GM19397 (cell line): ENCODE measurements at regions not wholly inside any gene's neighbourhood (a gene's known extent, or its start where the extent isn't known, plus 50 kb on each side); places are given as distances from the start of the nearest gene placed in this dataset.

Experiments used
- ATAC-seq: cut with Tn5 transposase; IDR thresholded peaks from one replicate; pipeline ENCODE4 v1.9.1; 2021; ENCODE audit warnings: mild to moderate bottlenecking, moderate library complexity; ENCODE audit not compliant: unreplicated experiment

DNA sequence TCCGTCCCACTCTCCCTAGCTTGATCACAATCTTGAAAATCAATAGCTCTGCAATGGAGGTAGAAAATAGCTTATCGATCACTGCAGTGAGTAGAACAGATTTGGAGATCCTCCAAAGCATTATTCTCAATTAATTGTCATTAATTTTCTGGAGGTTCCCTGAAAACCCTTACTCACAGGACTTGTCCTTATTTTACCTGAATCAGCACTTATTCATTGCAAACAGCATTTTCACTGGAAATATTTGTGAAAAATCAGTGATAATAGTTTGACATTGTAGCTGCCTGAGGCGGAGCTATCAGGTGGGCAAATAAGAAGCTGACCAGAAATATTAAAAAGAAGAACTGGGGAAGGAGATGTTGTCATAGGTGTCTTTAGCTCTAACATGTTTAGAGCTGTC is 294.6 kb upstream of the ZSWIM2 start:
- ATAC-seq, result no peak

GRCh38 chr2:187139469-187139868 is 290.5 kb upstream of the ZSWIM2 start:
- no peak for ATAC-seq

GRCh38 chr2:187138265-187138664 is 289.3 kb upstream of the ZSWIM2 start:
- ATAC-seq, result no peak

GRCh38 chr2:187136646-187137045 is 287.7 kb upstream of the ZSWIM2 start:
- ATAC-seq, result no peak

- ATAC-seq, result no peak
Observed at GRCh38 chr2:187134306-187134705, 285.3 kb upstream of the ZSWIM2 start.

DNA sequence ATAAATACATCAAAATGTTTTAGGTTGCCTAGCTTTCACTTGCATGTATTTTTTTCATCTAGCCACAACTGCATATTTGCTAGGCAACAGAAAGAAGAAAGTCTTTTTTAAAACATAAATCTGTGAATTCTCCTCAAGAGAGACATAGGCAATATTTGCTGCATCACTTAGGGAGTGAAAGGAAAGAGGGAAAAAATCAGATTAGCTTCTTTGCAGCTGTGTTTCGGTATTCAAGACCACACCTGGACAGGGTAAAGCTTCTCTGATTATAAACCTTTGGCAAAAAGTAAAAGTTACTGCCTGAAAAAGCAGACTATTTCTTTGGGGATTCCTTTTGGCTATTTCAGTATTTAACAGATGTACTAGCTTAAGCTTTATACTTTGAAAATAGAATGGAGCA is 280.9 kb upstream of the ZSWIM2 start:
- no peak for ATAC-seq

GRCh38 chr2:187129306-187129705 is 280.3 kb upstream of the ZSWIM2 start:
- ATAC-seq, result no peak

DNA sequence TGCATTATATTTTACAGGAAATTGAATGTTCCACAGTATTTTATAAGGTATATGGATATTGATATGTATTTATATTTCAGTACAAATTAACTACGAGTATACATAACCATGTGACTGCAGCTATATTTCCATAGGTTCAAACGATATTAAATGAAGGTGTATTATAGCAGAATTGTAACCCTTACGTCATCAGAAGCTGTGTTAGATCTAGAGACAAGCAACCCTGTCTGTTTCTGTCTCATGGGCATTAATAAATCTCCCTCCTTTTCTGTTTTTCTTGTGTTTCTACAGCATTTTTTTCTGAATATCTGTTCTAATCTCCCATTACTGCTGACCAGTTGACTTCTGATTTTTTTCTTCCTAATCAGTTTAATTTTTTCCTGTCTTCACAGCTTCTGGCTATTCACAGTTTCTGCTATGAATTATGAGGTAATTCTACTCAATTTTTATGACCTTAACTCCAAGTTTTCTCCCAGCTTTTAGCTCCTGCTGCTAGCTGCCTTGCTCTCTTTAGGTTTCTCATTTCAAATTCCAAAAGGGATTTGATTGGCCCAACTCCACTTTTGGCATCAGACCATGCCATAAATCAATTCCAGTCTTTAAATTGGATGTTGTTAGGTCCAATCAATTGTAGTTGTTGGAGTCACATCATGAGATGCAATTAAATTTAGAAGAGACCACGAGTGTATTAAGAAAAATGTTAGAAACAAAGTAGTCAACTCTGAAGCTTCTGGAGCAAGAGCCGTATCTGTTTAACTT is 277.5 kb upstream of the ZSWIM2 start:
- no peak for ATAC-seq

- no peak for ATAC-seq
Observed at GRCh38 chr2:187125318-187125717, 276.3 kb upstream of the ZSWIM2 start.

- ATAC-seq, result no peak
Observed at GRCh38 chr2:187124529-187124928, 275.6 kb upstream of the ZSWIM2 start.

- no peak for ATAC-seq
Observed at GRCh38 chr2:187118331-187119099, 269.5 kb upstream of the ZSWIM2 start.

GRCh38 chr2:187117483-187117882 is 268.5 kb upstream of the ZSWIM2 start:
- ATAC-seq, result no peak

DNA sequence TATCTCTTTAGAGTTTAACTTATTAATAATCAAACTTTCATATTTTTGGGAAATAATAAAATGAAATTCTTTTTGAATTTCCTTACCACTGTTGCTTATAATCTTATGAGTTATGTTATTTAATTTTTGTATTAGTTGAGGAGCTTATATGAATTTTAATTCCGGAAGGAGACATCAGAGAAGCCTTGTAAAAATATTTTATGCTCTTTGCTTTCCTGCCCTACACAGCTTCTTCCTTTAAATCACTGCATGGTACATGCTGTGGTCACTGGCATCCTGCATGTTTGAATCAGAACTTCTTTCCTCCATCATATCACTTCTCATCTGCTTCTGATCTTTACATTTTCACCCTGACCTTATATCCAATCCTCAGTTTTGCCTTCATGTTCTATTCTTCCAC is 266.7 kb upstream of the ZSWIM2 start:
- ATAC-seq, result no peak

GRCh38 chr2:187107001-187107400 is 258.0 kb upstream of the ZSWIM2 start:
- ATAC-seq, result no peak

- no peak for ATAC-seq
Observed at GRCh38 chr2:187105218-187105617, 256.2 kb upstream of the ZSWIM2 start.

GRCh38 chr2:187102381-187102780 is 253.4 kb upstream of the ZSWIM2 start:
- ATAC-seq, result no peak

- ATAC-seq, result no peak
Observed at GRCh38 chr2:187098154-187098553, 249.2 kb upstream of the ZSWIM2 start.

- no peak for ATAC-seq
Observed at GRCh38 chr2:187093771-187094412, 244.9 kb upstream of the ZSWIM2 start.

GRCh38 chr2:187091664-187092063 is 242.7 kb upstream of the ZSWIM2 start:
- no peak for ATAC-seq

- no peak for ATAC-seq
Observed at GRCh38 chr2:187084524-187084923, 235.6 kb upstream of the ZSWIM2 start.

- ATAC-seq, result no peak
Observed at GRCh38 chr2:187081461-187081860, 232.5 kb upstream of the ZSWIM2 start.

GRCh38 chr2:187079901-187080300 is 230.9 kb upstream of the ZSWIM2 start:
- no peak for ATAC-seq
